ENCODE measurements at regions not wholly inside any gene's neighbourhood (a gene's known extent, or its start where the extent isn't known, plus 50 kb on each side); places are given as distances from the start of the nearest gene placed in this dataset.

DNA sequence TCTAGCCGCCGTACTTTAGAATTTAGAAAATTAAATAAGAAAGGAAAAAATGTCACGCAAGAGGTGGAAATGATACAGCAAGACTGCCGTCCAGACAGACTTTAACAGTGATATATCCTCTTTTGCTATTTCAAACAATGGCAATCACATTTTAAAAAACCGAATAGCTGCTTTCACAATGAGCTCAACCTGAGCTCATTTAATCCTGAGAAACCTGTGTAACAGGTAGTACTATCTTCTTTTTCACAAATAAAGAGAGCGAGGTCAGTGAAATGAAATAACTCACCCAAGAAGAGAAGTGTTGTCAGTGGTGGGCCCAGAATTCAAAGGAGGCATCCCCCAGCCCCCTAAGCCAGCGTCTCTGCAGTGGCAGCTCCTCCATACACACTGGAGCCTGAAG is 60.7 kb upstream of the DAPL1 start (continued):
- TF ChIP-seq ZNF396 (CRISPR knock-in tag; IDR thresholded peaks at IDR 0.05; ENCODE audit: borderline replicate concordance) (no peak), ESRRA (CRISPR knock-in tag; IDR thresholded peaks at IDR 0.05; ENCODE audit: borderline replicate concordance) (no peak), FOXP1 (CRISPR knock-in tag; IDR thresholded peaks at IDR 0.05; ENCODE audit: borderline replicate concordance) (no peak)
- TF ChIP-seq, protein P1, sequence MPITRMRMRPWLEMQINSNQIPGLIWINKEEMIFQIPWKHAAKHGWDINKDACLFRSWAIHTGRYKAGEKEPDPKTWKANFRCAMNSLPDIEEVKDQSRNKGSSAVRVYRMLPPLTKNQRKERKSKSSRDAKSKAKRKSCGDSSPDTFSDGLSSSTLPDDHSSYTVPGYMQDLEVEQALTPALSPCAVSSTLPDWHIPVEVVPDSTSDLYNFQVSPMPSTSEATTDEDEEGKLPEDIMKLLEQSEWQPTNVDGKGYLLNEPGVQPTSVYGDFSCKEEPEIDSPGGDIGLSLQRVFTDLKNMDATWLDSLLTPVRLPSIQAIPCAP (CRISPR knock-in tag; IDR thresholded peaks at IDR 0.05) = no peak
- TF ChIP-seq, protein P2, sequence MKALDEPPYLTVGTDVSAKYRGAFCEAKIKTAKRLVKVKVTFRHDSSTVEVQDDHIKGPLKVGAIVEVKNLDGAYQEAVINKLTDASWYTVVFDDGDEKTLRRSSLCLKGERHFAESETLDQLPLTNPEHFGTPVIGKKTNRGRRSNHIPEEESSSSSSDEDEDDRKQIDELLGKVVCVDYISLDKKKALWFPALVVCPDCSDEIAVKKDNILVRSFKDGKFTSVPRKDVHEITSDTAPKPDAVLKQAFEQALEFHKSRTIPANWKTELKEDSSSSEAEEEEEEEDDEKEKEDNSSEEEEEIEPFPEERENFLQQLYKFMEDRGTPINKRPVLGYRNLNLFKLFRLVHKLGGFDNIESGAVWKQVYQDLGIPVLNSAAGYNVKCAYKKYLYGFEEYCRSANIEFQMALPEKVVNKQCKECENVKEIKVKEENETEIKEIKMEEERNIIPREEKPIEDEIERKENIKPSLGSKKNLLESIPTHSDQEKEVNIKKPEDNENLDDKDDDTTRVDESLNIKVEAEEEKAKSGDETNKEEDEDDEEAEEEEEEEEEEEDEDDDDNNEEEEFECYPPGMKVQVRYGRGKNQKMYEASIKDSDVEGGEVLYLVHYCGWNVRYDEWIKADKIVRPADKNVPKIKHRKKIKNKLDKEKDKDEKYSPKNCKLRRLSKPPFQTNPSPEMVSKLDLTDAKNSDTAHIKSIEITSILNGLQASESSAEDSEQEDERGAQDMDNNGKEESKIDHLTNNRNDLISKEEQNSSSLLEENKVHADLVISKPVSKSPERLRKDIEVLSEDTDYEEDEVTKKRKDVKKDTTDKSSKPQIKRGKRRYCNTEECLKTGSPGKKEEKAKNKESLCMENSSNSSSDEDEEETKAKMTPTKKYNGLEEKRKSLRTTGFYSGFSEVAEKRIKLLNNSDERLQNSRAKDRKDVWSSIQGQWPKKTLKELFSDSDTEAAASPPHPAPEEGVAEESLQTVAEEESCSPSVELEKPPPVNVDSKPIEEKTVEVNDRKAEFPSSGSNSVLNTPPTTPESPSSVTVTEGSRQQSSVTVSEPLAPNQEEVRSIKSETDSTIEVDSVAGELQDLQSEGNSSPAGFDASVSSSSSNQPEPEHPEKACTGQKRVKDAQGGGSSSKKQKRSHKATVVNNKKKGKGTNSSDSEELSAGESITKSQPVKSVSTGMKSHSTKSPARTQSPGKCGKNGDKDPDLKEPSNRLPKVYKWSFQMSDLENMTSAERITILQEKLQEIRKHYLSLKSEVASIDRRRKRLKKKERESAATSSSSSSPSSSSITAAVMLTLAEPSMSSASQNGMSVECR (CRISPR knock-in tag; IDR thresholded peaks at IDR 0.05; ENCODE audit: borderline replicate concordance) = no peak

DNA sequence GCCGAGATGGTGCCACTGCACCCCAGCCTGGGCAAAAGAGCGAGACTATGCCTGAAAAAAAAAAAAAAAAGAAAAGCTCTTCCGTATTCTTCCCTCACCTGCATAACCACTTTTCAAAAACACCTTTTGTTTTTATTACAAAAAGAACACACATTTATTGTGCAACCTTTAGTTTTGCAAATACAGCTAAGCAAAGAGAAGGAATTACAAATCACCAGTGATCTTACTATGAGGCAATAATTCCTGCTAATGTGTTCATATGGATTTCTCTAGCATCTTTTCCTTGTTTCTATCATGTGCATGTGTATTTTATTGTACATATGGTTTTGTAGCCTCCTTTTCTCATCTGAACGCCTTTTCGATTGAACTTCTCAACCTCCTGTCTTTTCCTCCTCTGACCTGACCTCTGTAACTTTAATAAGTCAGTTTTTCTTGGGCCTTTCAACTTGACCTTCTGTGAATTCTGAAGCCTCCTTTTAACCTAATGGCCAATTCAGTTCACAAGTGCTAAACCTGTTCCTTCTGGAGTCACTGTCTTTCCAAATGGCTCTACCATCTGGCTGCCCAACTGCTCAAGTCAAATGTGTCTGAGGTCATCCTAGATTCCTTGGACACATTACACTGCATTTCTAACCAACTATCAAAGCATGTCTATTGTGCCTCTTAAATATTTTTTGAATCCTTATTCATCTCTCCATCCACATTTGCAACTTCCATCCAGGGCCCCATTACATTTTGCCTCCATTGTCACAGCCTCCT is 59.1 kb upstream of the DAPL1 start:
- no peak overlapping the region for H3K4me3 Mint-ChIP-seq
- ChIA-PET POLR2A (no interaction called here), CTCF (interaction anchor here (2.4 to 4.6 kb wide), 2 partner anchors 10 to 12 kb away, joined by 18 to 52 read pairs; no protein-coding TSS in a partner anchor)
- no peaks in the 10 kb centered on the region for H3K27me3 Mint-ChIP-seq (ENCODE audit: low read depth)
- ATAC-seq (no peak), DNase-seq (ENCODE audit: low spot score) (no peak)
- peaks cover 4% of the 10 kb centered on the region; the same call in 1 of the 2 replicates for H3K4me1 Mint-ChIP-seq
- no peaks in the 10 kb centered on the region for H3K36me3 Mint-ChIP-seq
- no peak overlapping the region for H3K27ac Mint-ChIP-seq
- H3K9me3 Mint-ChIP-seq = no peaks in the 10 kb centered on the region
- peak; percentile 93 for TF ChIP-seq GABPB1 (CRISPR knock-in tag; IDR thresholded peaks at IDR 0.05)
- TF ChIP-seq, protein P3, sequence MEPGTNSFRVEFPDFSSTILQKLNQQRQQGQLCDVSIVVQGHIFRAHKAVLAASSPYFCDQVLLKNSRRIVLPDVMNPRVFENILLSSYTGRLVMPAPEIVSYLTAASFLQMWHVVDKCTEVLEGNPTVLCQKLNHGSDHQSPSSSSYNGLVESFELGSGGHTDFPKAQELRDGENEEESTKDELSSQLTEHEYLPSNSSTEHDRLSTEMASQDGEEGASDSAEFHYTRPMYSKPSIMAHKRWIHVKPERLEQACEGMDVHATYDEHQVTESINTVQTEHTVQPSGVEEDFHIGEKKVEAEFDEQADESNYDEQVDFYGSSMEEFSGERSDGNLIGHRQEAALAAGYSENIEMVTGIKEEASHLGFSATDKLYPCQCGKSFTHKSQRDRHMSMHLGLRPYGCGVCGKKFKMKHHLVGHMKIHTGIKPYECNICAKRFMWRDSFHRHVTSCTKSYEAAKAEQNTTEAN (CRISPR knock-in tag; IDR thresholded peaks at IDR 0.05) = no peak

DNA sequence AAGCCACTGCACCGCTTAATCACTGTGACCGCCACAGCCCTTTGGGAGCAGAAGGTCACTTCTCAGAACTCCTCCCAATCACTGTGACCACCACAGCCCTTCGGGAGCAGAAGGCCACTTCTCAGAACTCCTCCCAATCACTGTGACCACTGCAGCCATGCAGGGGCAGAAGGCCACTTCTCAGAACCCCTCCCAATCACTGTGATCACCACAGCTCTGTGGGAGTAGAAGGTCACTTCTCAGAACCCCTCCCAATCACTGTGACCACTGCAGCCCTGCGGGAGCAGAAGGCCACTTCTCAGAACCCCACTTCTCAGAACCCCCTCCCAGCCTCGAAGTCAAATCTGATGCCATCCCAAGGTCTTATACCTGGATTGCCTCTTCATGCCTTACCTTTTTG is 56.8 kb upstream of the DAPL1 start:
- ChIA-PET CTCF (interaction anchor here (1.7 to 2.6 kb wide), 2 partner anchors 14 to 16 kb away, joined by 9 to 12 read pairs; no protein-coding TSS in a partner anchor), POLR2A (no interaction called here)
- no peaks in the 10 kb centered on the region for H3K27me3 Mint-ChIP-seq (ENCODE audit: low read depth)
- H3K9me3 Mint-ChIP-seq = no peaks in the 10 kb centered on the region
- H3K4me1 Mint-ChIP-seq = peaks cover 9% of the 10 kb centered on the region
- DNase-seq (ENCODE audit: low spot score) (no peak), ATAC-seq (no peak)
- H3K4me3 Mint-ChIP-seq = no peak overlapping the region
- H3K36me3 Mint-ChIP-seq = no peaks in the 10 kb centered on the region
- H3K27ac Mint-ChIP-seq = no peak overlapping the region
- TF ChIP-seq, protein P4, sequence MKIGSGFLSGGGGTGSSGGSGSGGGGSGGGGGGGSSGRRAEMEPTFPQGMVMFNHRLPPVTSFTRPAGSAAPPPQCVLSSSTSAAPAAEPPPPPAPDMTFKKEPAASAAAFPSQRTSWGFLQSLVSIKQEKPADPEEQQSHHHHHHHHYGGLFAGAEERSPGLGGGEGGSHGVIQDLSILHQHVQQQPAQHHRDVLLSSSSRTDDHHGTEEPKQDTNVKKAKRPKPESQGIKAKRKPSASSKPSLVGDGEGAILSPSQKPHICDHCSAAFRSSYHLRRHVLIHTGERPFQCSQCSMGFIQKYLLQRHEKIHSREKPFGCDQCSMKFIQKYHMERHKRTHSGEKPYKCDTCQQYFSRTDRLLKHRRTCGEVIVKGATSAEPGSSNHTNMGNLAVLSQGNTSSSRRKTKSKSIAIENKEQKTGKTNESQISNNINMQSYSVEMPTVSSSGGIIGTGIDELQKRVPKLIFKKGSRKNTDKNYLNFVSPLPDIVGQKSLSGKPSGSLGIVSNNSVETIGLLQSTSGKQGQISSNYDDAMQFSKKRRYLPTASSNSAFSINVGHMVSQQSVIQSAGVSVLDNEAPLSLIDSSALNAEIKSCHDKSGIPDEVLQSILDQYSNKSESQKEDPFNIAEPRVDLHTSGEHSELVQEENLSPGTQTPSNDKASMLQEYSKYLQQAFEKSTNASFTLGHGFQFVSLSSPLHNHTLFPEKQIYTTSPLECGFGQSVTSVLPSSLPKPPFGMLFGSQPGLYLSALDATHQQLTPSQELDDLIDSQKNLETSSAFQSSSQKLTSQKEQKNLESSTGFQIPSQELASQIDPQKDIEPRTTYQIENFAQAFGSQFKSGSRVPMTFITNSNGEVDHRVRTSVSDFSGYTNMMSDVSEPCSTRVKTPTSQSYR (CRISPR knock-in tag; IDR thresholded peaks at IDR 0.05) = no peak
- TF ChIP-seq, protein P5, sequence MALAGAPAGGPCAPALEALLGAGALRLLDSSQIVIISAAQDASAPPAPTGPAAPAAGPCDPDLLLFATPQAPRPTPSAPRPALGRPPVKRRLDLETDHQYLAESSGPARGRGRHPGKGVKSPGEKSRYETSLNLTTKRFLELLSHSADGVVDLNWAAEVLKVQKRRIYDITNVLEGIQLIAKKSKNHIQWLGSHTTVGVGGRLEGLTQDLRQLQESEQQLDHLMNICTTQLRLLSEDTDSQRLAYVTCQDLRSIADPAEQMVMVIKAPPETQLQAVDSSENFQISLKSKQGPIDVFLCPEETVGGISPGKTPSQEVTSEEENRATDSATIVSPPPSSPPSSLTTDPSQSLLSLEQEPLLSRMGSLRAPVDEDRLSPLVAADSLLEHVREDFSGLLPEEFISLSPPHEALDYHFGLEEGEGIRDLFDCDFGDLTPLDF (CRISPR knock-in tag; IDR thresholded peaks at IDR 0.05) = no peak
- TF ChIP-seq MXD4 (CRISPR knock-in tag; IDR thresholded peaks at IDR 0.05; ENCODE audit: borderline replicate concordance) (no peak), FOXK1 (CRISPR knock-in tag; IDR thresholded peaks at IDR 0.05) (no peak)
- TF ChIP-seq, protein P6, sequence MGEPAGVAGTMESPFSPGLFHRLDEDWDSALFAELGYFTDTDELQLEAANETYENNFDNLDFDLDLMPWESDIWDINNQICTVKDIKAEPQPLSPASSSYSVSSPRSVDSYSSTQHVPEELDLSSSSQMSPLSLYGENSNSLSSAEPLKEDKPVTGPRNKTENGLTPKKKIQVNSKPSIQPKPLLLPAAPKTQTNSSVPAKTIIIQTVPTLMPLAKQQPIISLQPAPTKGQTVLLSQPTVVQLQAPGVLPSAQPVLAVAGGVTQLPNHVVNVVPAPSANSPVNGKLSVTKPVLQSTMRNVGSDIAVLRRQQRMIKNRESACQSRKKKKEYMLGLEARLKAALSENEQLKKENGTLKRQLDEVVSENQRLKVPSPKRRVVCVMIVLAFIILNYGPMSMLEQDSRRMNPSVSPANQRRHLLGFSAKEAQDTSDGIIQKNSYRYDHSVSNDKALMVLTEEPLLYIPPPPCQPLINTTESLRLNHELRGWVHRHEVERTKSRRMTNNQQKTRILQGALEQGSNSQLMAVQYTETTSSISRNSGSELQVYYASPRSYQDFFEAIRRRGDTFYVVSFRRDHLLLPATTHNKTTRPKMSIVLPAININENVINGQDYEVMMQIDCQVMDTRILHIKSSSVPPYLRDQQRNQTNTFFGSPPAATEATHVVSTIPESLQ (CRISPR knock-in tag; IDR thresholded peaks at IDR 0.05) = no peak
